DOHH2 (cell line): ENCODE measurements at regions not wholly inside any gene's neighbourhood (a gene's known extent, or its start where the extent isn't known, plus 50 kb on each side); places are given as distances from the start of the nearest gene placed in this dataset.

ENCODE experiments used
- H3F3A ChIP-seq: fragments of 200-600 bp; sonication (generic), shearing (Covaris generic); 2 replicates; pipeline ENCODE4 v1.6.0; 2016; ENCODE audit warnings: antibody characterized with exemption, mild to moderate bottlenecking; ENCODE audit not compliant: control insufficient read depth, insufficient read depth
- H3K27ac ChIP-seq: fragments of 200-600 bp; sonication (generic); 2 replicates; pipeline ENCODE4 v1.5.1; 2014; ENCODE audit warnings: low read depth, mild to moderate bottlenecking, low read length, moderate library complexity
- H3K27me3 ChIP-seq: fragments of 200-600 bp; sonication (generic); 2 replicates; pipeline ENCODE4 v1.6.1; 2014; ENCODE audit warnings: mild to moderate bottlenecking, low read length, mixed read lengths; ENCODE audit not compliant: control insufficient read depth
- H3K36me3 ChIP-seq: fragments of 200-600 bp; sonication (generic); 2 replicates; pipeline ENCODE4 v1.6.1; 2014; ENCODE audit warnings: mild to moderate bottlenecking, low read length, moderate library complexity, mixed read lengths; ENCODE audit not compliant: control insufficient read depth
- H3K4me1 ChIP-seq: fragments of 200-600 bp; sonication (generic); 2 replicates; pipeline ENCODE4 v1.6.1; 2014; ENCODE audit warnings: mild to moderate bottlenecking, low read length, mixed read lengths; ENCODE audit not compliant: control insufficient read depth
- H3K4me2 ChIP-seq: fragments of 200-600 bp; sonication (generic); 2 replicates; pipeline ENCODE4 v1.6.0; 2014; ENCODE audit warnings: mild to moderate bottlenecking, low read length, moderate library complexity
- H3K4me3 ChIP-seq: fragments of 200-600 bp; sonication (generic); 2 replicates; pipeline ENCODE4 v1.5.1; 2014; ENCODE audit warnings: mild to moderate bottlenecking, low read length, mixed read lengths
- H3K79me2 ChIP-seq: fragments of 200-600 bp; sonication (generic); 2 replicates; pipeline ENCODE4 v1.6.1; 2014; ENCODE audit warnings: mild to moderate bottlenecking, low read length, mixed read lengths; ENCODE audit not compliant: control insufficient read depth
- H3K9me2 ChIP-seq: fragments of 200-600 bp; sonication (generic); replicated peaks from 2 replicates; pipeline ENCODE4 v1.6.1; 2014; ENCODE audit warnings: mild to moderate bottlenecking, low read length, mixed read lengths; ENCODE audit not compliant: control insufficient read depth
- H3K9me3 ChIP-seq: fragments of 200-600 bp; sonication (generic); 2 replicates; pipeline ENCODE4 v1.6.1; 2014; ENCODE audit warnings: antibody characterized with exemption, low read length, mixed read lengths; ENCODE audit not compliant: control insufficient read depth, insufficient read depth
- H4K20me1 ChIP-seq: fragments of 200-600 bp; sonication (generic); 2 replicates; pipeline ENCODE4 v1.6.0; 2014; ENCODE audit warnings: low read depth, mild to moderate bottlenecking, antibody characterized with exemption, low read length, moderate library complexity; ENCODE audit not compliant: control insufficient read depth, insufficient read depth
- EZH2phosphoT487 ChIP-seq: fragments of 200-600 bp; sonication (generic); IDR thresholded peaks from 2 replicates; pipeline ENCODE4 v1.6.1; 2017; ENCODE audit warnings: borderline replicate concordance, mild to moderate bottlenecking, antibody characterized with exemption, low read length, moderate library complexity, mixed read lengths
- TF ChIP-seq, protein P1 (sequence below): fragments of 200-600 bp; sonication (generic); IDR thresholded peaks from one replicate; pipeline ENCODE4 v1.5.1; 2014; ENCODE audit warnings: antibody characterized with exemption, mild to moderate bottlenecking, low read depth, low read length; ENCODE audit not compliant: poor library complexity, severe bottlenecking

DNA sequence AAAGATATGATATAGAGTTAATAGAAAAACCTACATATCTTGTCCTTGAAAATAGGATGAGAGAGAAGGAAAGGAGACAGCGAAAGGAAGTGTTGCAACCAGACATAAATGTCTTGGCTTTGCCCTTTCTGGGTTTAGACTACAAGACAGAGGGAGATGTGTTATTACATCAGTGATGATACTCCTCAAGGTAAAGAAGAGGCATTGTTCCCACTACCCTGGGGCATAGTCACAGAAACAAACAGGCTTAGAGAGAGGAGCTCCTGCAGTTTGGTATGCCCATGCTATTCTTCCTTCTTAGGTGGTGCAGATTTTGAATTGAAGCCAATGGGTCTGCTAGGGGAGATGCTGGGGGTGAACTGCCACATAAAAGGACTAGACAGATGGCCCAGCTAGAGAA, 166.8 kb upstream of the RFX3 start:
- no peaks in the 10 kb centered on the region for H3K79me2 ChIP-seq
- H3K9me3 ChIP-seq, result no peaks in the 10 kb centered on the region
- no peak overlapping the region for H3K4me3 ChIP-seq
- H3K4me1 ChIP-seq, result no peaks in the 10 kb centered on the region
- no peak overlapping the region for H3K27ac ChIP-seq
- H4K20me1 ChIP-seq, result no peaks in the 10 kb centered on the region
- no peak for TF ChIP-seq EZH2phosphoT487
- TF ChIP-seq, protein P1, sequence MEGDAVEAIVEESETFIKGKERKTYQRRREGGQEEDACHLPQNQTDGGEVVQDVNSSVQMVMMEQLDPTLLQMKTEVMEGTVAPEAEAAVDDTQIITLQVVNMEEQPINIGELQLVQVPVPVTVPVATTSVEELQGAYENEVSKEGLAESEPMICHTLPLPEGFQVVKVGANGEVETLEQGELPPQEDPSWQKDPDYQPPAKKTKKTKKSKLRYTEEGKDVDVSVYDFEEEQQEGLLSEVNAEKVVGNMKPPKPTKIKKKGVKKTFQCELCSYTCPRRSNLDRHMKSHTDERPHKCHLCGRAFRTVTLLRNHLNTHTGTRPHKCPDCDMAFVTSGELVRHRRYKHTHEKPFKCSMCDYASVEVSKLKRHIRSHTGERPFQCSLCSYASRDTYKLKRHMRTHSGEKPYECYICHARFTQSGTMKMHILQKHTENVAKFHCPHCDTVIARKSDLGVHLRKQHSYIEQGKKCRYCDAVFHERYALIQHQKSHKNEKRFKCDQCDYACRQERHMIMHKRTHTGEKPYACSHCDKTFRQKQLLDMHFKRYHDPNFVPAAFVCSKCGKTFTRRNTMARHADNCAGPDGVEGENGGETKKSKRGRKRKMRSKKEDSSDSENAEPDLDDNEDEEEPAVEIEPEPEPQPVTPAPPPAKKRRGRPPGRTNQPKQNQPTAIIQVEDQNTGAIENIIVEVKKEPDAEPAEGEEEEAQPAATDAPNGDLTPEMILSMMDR, result no peak
- H3K4me2 ChIP-seq, result no peak overlapping the region
- H3K9me2 ChIP-seq, result no peaks in the 10 kb centered on the region
- no peaks in the 10 kb centered on the region for H3K27me3 ChIP-seq
- no peaks in the 10 kb centered on the region for H3K36me3 ChIP-seq
- no peaks in the 10 kb centered on the region for H3F3A ChIP-seq

DNA sequence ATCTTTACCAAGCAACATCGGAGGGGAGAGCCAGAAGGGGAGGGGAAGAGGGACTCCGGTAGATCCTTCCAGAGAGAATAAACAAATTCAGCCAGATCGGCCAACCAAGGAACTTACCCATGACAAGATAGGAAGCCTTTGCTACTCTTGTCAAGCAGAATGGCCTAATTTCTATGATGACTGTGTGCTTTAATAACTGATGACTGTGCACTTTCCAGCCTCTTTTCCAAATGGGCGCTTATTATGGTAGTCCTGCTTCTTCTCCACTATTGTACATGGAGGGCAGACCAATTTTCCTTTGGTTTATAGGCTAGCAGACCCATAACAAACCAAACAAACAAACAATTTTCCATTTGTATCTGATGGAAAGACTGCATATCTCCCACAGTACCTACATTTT, 163.8 kb upstream of the RFX3 start:
- TF ChIP-seq, protein P1, result no peak
- no peak for TF ChIP-seq EZH2phosphoT487

DNA sequence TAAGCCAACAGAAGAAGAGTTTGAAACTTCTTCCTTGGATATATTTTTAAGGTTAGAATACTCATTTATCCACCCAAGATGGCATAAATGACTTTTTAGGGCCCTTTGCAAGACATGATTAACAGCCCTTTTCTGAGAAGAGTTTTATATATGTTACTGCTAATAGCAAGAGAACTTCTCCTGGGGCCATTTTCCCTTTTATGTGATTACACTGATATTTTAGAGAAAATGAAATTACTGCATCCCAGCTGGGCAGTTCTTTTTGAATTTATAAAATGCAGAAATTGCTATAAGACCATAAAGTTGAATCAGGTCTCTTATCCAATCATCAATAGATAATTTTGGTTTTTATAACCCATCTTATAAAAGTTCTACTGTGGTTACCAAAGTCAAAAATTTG, 161.3 kb upstream of the RFX3 start:
- Histone ChIP-seq H3K4me3 (no peak overlapping the region), H3F3A (no peaks in the 10 kb centered on the region), H3K36me3 (no peaks in the 10 kb centered on the region), H3K27me3 (no peaks in the 10 kb centered on the region), H3K4me1 (no peaks in the 10 kb centered on the region), H3K79me2 (no peaks in the 10 kb centered on the region), H3K4me2 (no peak overlapping the region), H3K27ac (no peak overlapping the region), H3K9me3 (no peaks in the 10 kb centered on the region), H3K9me2 (no peaks in the 10 kb centered on the region), H4K20me1 (no peaks in the 10 kb centered on the region)
- TF ChIP-seq EZH2phosphoT487, result no peak
- TF ChIP-seq, protein P1, result no peak

More for the DNA sequence above, 163.8 kb upstream of the RFX3 start:
- no peak overlapping the region for H3K27ac ChIP-seq
- no peaks in the 10 kb centered on the region for H3F3A ChIP-seq
- no peaks in the 10 kb centered on the region for H3K9me3 ChIP-seq
- H3K4me2 ChIP-seq, result no peak overlapping the region
- no peak overlapping the region for H3K4me3 ChIP-seq
- no peaks in the 10 kb centered on the region for H3K4me1 ChIP-seq
- no peaks in the 10 kb centered on the region for H3K79me2 ChIP-seq
- no peaks in the 10 kb centered on the region for H3K27me3 ChIP-seq
- H3K9me2 ChIP-seq, result no peaks in the 10 kb centered on the region
- no peaks in the 10 kb centered on the region for H3K36me3 ChIP-seq
- no peaks in the 10 kb centered on the region for H4K20me1 ChIP-seq

DNA sequence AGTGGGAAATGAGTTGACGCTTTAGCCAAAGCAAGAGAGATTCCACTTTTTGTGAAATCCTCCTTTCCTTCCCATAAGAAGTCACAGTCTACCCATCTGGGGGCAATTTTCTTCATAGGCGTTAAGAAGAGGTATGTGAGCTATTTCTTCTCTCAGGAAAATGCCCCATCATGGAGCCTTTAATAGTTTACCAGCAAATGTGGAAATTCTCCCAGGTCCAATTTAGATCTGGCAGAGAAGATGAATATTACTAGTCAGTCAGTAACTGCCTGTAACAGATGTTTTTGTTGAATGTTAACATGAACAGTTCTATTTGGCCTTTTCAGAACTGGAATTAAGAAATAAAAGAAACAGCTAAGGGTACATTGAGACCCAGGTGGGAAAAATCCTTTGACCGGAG, 156.4 kb upstream of the RFX3 start:
- no peaks in the 10 kb centered on the region for H3K36me3 ChIP-seq
- no peaks in the 10 kb centered on the region for H3K9me2 ChIP-seq
- H3K27me3 ChIP-seq, result no peaks in the 10 kb centered on the region
- H3K9me3 ChIP-seq, result no peaks in the 10 kb centered on the region
- H3K4me3 ChIP-seq, result no peak overlapping the region
- no peaks in the 10 kb centered on the region for H3F3A ChIP-seq
- H3K79me2 ChIP-seq, result no peaks in the 10 kb centered on the region
- TF ChIP-seq, protein P1, result no peak
- TF ChIP-seq EZH2phosphoT487, result no peak
- H3K4me1 ChIP-seq, result no peaks in the 10 kb centered on the region
- H4K20me1 ChIP-seq, result no peaks in the 10 kb centered on the region
- no peak overlapping the region for H3K27ac ChIP-seq
- no peak overlapping the region for H3K4me2 ChIP-seq
